ENCODE measurements at regions not wholly inside any gene's neighbourhood (a gene's known extent, or its start where the extent isn't known, plus 50 kb on each side); places are given as distances from the start of the nearest gene placed in this dataset.

GRCh38 chr3:105278688-105279087 lies 88.0 kb upstream of the ALCAM start:
- TF ChIP-seq, protein P1, sequence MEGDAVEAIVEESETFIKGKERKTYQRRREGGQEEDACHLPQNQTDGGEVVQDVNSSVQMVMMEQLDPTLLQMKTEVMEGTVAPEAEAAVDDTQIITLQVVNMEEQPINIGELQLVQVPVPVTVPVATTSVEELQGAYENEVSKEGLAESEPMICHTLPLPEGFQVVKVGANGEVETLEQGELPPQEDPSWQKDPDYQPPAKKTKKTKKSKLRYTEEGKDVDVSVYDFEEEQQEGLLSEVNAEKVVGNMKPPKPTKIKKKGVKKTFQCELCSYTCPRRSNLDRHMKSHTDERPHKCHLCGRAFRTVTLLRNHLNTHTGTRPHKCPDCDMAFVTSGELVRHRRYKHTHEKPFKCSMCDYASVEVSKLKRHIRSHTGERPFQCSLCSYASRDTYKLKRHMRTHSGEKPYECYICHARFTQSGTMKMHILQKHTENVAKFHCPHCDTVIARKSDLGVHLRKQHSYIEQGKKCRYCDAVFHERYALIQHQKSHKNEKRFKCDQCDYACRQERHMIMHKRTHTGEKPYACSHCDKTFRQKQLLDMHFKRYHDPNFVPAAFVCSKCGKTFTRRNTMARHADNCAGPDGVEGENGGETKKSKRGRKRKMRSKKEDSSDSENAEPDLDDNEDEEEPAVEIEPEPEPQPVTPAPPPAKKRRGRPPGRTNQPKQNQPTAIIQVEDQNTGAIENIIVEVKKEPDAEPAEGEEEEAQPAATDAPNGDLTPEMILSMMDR (IDR thresholded peaks at IDR 0.05): no peak
- TF ChIP-seq POLR2A (IDR thresholded peaks at IDR 0.05): no peak
